ENCODE measurements at regions not wholly inside any gene's neighbourhood (a gene's known extent, or its start where the extent isn't known, plus 50 kb on each side); places are given as distances from the start of the nearest gene placed in this dataset.

GRCh38 chr4:149951152-149951900 is 126.9 kb upstream of the DCLK2 start:
- Histone ChIP-seq H3K9ac (ENCODE audit: control insufficient read depth, insufficient read depth, low read length) (no peak overlapping the region), H3K4me3 (no peak overlapping the region), H3K36me3 (ENCODE audit: control insufficient read depth in 2 of 2, insufficient read depth in 2 of 2, low read length in 1 of 2) (no peaks in the 10 kb centered on the region), H4K20me1 (ENCODE audit: control insufficient read depth, insufficient read depth) (no peaks in the 10 kb centered on the region), H3K27me3 (replicated peaks in 1 of 2; ENCODE audit: control insufficient read depth in 2 of 2, insufficient read depth in 2 of 2, low read length in 1 of 2) (no peaks in the 10 kb centered on the region), H3K79me2 (ENCODE audit: control insufficient read depth, insufficient read depth, low read length) (no peaks in the 10 kb centered on the region), H3K4me2 (ENCODE audit: control insufficient read depth, insufficient read depth) (no peak overlapping the region), H2AFZ (ENCODE audit: control insufficient read depth, low read depth, low read length) (no peak overlapping the region), H3K9me3 (replicated peaks; ENCODE audit: control insufficient read depth, insufficient read depth, low read length) (no peaks in the 10 kb centered on the region), H3K27ac (ENCODE audit: control insufficient read depth, insufficient read depth) (no peak overlapping the region), H3K4me1 (ENCODE audit: control insufficient read depth, insufficient read depth, low read length) (no peaks in the 10 kb centered on the region)
- TF ChIP-seq RB1 (IDR thresholded peaks at IDR 0.05; ENCODE audit: borderline replicate concordance): no peak
- TF ChIP-seq ZNF24 (IDR thresholded peaks at IDR 0.05): no peak
- no peak for TF ChIP-seq BHLHE40 (IDR thresholded peaks at IDR 0.05; ENCODE audit: borderline replicate concordance in 1 of 2, low read depth in 2 of 2, low read length in 1 of 2)
- no peak for TF ChIP-seq HCFC1 (IDR thresholded peaks at IDR 0.05; ENCODE audit: low read length)
- no peak for TF ChIP-seq FOXM1 (IDR thresholded peaks at IDR 0.05; ENCODE audit: low read depth, low read length)
- TF ChIP-seq POU2F2 (IDR thresholded peaks at IDR 0.05; ENCODE audit: borderline replicate concordance, low read depth, low read length): no peak
- TF ChIP-seq WRNIP1 (IDR thresholded peaks at IDR 0.05; ENCODE audit: borderline replicate concordance, low read depth, low read length): no peak
- TF ChIP-seq POLR2AphosphoS2 (IDR thresholded peaks at IDR 0.05; ENCODE audit: low read depth, low read length): no peak
- no peak for TF ChIP-seq SIX5 (IDR thresholded peaks at IDR 0.05; ENCODE audit: low read depth, low read length, severe bottlenecking)
- no peak for TF ChIP-seq IKZF1 (conservative IDR thresholded peaks at IDR 0.05)
- no peak for TF ChIP-seq RELA (IDR thresholded peaks at IDR 0.05; ENCODE audit: borderline replicate concordance, partially characterized antibody)
- TF ChIP-seq RAD21 (IDR thresholded peaks at IDR 0.05; ENCODE audit: insufficient read depth, low read depth, low read length): no peak
- no peak for TF ChIP-seq MYC (IDR thresholded peaks at IDR 0.05; ENCODE audit: insufficient read depth, insufficient read length, insufficient replicate concordance, low read length, severe bottlenecking)
- no peak for TF ChIP-seq NR2C2 (IDR thresholded peaks at IDR 0.05; ENCODE audit: borderline replicate concordance, control insufficient read depth, insufficient read length, low read depth)
- no peak for TF ChIP-seq NBN (IDR thresholded peaks at IDR 0.05)
- no peak for TF ChIP-seq GATAD2B (conservative IDR thresholded peaks at IDR 0.05; ENCODE audit: low read depth)
- TF ChIP-seq ATF7 (IDR thresholded peaks at IDR 0.05; ENCODE audit: low read depth): no peak
- no peak for TF ChIP-seq BCL3 (IDR thresholded peaks at IDR 0.05; ENCODE audit: borderline replicate concordance, insufficient read depth, low read depth, low read length, poor library complexity, severe bottlenecking)
- DNase-seq (ENCODE audit: low read depth, low spot score) (no peak), ATAC-seq (no peak), FAIRE-seq (no peak)
- ChIA-PET CTCF (no interaction called here), SMC1A (ENCODE audit: uncharacterized antibody, unreplicated experiment) (interaction anchor here (1.2 kb wide), 1 partner anchor 12 kb away, joined by 3 read pairs; no protein-coding TSS in a partner anchor), RAD21 (ENCODE audit: unreplicated experiment) (no interaction called here), POLR2A (no interaction called here)
- no TSS peak for BruUV-seq (replicated peaks)
- in situ Hi-C loops (cut with MboI): no loop called here
- intact Hi-C loops (cut with micrococcal nuclease; ENCODE audit: unreplicated experiment): no loop called here
- WGBS (ENCODE audit: insufficient coverage, insufficient replicate concordance, low lambda C conversion rate, missing lambda C conversion rate): 39% methylated on average over 5 of the region's 5 CpGs

Data from GM12878 (cell line).